Ramos (cell line): ENCODE measurements at regions not wholly inside any gene's neighbourhood (a gene's known extent, or its start where the extent isn't known, plus 50 kb on each side); places are given as distances from the start of the nearest gene placed in this dataset.

ENCODE experiments used
- in situ Hi-C: fragments of 300-500 bp; cut with MboI; formaldehyde crosslinking; loops from one replicate; pipeline ENCODE4 v1.14.3; 2022; ENCODE audit warnings: low sequenced_read_pairs; ENCODE audit not compliant: unreplicated experiment

DNA sequence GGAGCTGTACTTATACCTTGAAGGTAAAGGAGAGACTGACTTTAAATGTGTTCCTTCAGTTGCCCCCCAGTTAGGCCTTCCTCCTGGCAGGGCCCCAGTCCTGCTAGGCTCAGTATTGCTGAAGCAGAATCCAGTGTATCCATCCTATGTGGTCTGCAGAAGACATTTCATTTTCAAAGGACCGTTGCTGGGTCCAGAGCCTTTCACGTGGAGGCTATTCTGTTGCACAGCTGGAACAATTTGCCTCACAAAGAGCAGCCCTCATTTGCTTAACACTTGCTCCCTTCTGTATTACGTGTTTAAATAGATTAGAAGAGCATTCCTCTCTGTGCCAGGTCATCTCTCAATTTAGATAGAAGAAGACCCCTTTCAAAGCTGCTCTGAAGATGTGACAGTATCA lies 78.9 kb upstream of the CFAP20DC start:
- in situ Hi-C loops, result no loop called here

DNA sequence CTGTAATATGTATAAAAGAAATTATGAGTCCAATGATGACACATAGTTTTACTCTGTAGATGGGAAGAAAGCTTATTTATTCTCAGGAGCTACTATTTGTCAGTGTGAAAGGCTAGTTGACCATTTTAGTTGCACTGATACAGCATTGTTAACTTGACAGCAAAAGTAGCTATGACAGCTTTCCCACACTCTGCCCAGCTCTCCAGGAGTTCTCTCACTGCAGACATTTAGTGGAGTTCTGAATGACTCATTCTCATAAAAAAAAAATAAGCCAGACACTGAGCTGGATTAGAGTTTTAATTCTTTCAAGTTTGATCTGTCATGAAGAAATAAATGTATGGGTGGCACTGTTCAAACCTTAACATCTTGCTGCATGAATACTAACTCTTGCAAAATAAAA lies 77.2 kb upstream of the CFAP20DC start:
- in situ Hi-C loops, result no loop called here

GRCh38 chr3:59126446-59126845 lies 76.6 kb upstream of the CFAP20DC start:
- in situ Hi-C loops, result no loop called here

DNA sequence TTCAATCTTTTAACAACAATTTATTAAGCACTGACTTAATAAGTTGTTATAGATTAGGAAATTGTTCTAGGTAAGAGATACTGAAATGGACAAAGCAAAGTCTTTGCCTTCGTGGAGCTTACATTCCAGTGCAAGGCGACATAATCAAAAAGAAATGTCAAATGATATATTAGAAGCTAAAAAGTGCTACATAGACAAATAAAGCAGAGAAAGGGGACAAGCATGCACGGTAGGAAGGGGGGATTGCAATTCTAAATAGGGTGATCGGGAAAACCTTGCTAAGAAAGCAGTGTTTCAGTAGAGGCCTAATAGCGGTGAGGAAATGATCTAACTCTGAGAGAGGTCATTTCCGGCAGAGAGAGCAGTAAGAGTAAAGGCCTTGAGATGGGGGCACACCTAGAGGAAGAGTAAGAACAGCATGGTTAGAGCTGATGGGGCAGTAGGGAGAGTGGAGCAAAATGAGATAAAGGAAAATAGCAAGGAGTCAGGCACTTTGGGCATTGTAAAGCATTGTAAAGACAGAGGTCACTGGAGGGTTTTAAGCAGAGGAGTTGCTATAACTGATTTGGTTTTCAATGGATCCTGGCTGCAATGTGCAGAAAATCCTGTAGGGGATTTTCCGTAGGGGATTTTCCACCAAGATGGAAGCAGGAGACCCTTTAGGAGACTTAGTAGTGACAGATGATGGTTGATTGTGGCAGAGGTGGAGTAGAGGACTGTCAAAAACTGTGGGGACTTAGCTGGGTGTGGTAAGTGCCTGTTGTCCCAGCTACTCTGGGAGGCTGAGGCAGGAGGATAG lies 71.7 kb upstream of the CFAP20DC start:
- in situ Hi-C loops, result no loop called here

GRCh38 chr3:59118928-59119327 lies 69.1 kb upstream of the CFAP20DC start:
- in situ Hi-C loops, result no loop called here

DNA sequence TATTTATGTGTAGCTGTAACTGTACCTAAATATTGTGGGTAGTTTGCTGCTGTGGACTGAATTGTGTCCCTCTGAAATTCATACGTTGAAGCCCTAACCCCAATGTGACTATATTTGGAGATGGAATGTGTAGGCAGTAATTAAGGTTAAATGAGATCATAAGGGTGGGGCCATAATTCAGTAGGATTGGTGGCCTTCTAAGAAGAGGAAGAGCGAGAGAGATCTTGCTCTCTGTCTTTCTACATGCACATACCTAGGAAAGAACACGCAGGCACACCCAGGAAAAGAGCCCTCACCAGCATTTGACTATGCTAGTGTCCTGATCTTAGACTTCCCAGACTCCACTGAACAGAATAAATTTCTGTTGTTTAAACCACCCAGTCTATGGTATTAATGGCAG lies 67.6 kb upstream of the CFAP20DC start:
- in situ Hi-C loops, result no loop called here

DNA sequence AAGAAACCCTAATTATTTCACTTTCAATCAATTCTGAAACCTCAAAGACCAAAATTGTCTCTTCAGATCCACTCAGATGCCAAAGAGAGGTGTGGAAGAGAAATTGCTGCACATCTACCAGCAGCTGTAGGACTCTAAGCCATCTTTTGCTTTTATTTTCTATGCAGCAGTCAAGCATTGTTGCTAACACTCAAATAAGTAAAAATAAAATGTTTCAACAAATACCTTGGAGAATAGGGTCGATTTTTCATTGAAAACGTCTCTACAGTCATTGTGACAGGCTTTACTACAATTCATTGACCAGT lies 66.4 kb upstream of the CFAP20DC start:
- in situ Hi-C loops, result no loop called here

DNA sequence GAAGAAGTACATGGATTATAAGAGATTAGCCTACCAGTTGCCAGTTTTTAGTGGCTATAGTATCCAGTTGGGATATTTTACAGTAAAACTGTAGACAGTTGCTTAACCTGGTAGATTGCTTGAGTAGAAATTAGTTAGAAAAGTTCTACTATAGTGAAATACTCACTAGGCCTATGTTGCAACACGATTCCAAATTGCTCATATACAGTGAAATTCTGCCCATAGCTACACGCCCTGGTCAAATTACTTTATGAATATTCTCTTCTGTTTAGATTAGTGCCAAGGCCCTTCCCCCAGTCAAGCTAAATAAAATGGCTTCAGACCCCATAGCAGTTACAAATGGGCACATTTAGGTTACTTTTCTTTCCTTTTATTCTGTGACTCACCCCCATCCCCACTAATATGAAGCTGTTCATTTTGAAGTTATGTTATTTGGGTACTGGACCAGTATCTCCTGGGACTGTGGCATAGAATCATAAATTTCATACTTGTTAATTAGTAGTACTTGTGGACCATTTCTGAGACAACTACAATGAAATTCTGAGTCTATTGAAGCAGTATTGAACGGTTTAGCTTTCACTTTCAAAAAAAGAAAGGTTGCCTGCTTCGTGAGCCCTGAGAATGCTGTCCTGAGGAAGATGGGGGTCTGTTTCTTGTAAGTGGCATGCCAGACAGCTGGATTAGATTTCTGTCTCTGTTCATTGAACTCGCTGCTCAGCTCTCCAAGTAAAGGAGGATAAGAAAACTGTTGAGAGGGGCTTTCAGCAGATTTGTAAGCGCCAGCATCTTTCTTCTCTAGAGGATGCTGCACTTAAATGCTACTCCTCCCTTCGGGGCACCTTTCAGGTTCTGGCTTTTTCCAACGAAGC lies 65.8 kb upstream of the CFAP20DC start:
- in situ Hi-C loops, result no loop called here

DNA sequence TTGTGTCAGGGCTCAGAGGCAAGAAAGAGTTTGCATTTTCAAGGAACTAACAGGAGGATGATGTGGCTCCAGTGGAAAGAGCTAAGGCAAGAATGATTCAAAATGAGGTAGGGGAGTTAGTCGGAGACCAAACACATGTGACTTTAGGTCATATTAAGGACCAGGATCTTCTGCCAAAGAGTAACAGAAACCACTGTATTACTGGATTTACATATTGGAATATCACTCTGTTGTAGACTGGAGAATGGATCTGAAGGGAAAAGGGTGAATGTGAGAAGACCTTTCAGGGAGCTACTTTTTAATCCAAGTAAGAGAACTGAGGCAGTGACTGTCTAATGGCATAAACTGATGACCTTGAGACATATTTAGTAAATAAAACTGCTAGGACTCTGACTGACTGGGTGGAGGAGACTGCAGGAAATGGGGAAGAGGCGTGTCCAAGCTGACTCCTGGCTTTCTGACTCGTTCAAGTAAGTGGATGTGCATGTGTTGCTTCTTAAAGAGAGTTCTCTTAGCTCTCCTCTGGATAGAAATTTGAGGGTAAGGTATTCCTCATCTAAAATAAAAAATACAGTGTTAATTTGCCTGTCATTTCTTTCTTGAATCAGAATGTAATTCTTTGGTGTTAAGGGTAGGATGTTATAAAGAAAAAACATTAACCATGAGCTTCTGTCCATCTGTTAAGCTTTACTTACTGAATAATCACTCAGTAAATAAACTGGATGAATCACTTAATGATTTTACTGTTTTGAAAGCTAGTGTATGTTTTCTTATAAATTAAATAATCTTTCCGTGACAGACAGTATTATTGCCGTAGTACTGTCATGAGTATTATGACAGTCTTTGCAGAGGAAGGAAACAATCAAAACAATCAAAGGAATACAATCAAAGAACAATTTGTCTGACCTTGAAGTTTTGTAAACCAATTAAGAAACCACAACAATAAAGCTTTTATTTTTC lies 58.3 kb upstream of the CFAP20DC start:
- in situ Hi-C loops, result no loop called here

DNA sequence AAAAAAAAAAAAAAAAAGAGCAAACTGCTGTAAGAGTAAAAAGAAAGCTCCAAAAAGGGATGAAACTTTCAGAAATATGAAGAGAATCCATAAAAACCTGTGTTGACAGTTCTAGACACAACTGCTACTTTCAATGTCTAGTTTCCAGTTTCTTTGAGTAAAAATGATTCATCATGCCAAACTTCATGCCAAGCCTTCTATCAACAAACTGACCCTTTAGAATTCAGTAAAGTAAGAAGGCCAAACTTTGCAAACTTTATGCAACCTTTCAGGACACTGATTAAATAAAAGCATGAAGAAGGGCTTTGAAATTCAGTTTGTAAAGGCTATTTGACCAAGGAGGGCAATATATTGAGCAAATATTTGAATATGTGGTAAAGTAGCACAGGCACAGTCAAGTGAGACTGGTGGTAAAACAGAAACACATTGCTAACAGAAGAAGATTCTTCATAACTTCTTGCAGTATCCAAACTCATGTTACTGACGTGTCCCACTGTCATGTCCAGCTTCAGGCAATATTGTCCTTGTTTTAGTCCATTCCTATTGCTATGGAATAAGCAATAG lies 56.3 kb upstream of the CFAP20DC start:
- in situ Hi-C loops, result no loop called here

- in situ Hi-C loops, result no loop called here
Measured at GRCh38 chr3:59103552-59103951, 53.7 kb upstream of the CFAP20DC start.

GRCh38 chr3:59101231-59101736 lies 51.5 kb upstream of the CFAP20DC start:
- in situ Hi-C loops, result no loop called here
